ENCODE measurements at regions not wholly inside any gene's neighbourhood (a gene's known extent, or its start where the extent isn't known, plus 50 kb on each side); places are given as distances from the start of the nearest gene placed in this dataset.

DNA sequence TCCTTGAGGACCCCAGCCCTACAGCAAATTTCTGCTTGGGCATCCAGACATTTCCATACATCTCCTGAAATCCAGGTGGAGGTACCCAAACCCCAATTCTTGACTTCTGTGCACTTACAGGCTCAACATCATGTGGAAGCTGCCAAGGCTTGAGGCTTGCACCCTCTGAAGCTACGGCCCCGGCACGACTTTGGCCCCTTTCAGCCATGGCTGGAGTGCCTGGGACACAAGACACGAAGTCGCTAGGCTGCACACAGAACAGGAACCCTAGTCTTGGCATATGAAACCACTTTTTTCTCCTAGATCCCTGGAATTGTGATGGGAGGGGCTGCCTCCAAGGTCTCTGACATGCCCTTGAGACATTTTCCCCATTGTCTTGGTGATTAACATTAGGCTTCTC, 1417.7 kb downstream of the ARAP2 start:
- no peaks in the 10 kb centered on the region for H3K9me3 ChIP-seq (replicated peaks in 1 of 3)
- intact Hi-C loops (cut with DNase I), result no loop called here
- no peaks in the 10 kb centered on the region for H3K4me1 ChIP-seq (replicated peaks in 1 of 2)
- H3K4me3 ChIP-seq, result no peak overlapping the region
- H3K27ac ChIP-seq, result no peak overlapping the region
- H3K27me3 ChIP-seq, result no peaks in the 10 kb centered on the region
- DNase-seq, result no peak
- no peaks in the 10 kb centered on the region for H3K36me3 ChIP-seq (replicated peaks in 1 of 2)
- WGBS, 4 donors, result 86 to 96% (median 89%) methylated on average over 4 to 5 of the region's 5 CpGs; no CpG with 5 or more reads in 1 of the 4 donors
- TF ChIP-seq POLR2A (IDR thresholded peaks at IDR 0.05), result no peak
- TF ChIP-seq, protein P1, sequence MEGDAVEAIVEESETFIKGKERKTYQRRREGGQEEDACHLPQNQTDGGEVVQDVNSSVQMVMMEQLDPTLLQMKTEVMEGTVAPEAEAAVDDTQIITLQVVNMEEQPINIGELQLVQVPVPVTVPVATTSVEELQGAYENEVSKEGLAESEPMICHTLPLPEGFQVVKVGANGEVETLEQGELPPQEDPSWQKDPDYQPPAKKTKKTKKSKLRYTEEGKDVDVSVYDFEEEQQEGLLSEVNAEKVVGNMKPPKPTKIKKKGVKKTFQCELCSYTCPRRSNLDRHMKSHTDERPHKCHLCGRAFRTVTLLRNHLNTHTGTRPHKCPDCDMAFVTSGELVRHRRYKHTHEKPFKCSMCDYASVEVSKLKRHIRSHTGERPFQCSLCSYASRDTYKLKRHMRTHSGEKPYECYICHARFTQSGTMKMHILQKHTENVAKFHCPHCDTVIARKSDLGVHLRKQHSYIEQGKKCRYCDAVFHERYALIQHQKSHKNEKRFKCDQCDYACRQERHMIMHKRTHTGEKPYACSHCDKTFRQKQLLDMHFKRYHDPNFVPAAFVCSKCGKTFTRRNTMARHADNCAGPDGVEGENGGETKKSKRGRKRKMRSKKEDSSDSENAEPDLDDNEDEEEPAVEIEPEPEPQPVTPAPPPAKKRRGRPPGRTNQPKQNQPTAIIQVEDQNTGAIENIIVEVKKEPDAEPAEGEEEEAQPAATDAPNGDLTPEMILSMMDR (IDR thresholded peaks at IDR 0.05), result no peak

DNA sequence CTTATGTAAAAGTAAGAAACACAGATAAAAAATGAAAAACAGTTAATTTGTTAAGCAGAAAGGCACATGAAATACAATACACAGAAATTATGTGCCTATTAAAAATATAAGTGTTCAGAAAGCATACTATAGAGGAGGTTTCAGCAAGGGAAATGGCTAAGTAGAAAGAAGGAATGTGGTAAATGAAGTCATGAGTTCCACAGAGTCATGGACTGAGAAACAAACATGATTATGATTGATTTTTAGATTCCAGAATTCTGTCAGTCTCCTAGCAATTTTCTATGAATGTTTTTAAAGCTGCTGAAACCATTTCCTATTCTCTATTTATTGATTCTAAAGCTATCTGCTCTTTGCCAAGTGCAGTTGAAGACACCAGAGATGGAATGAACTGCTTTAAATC, 1398.4 kb downstream of the ARAP2 start:
- Histone ChIP-seq H3K27me3 (no peaks in the 10 kb centered on the region), H3K27ac (no peak overlapping the region), H3K9me3 (replicated peaks in 1 of 3) (no peaks in the 10 kb centered on the region), H3K4me3 (no peak overlapping the region), H3K36me3 (replicated peaks in 1 of 2) (no peaks in the 10 kb centered on the region), H3K4me1 (replicated peaks in 1 of 2) (no peaks in the 10 kb centered on the region)
- intact Hi-C loops (cut with DNase I), result no loop called here
- TF ChIP-seq POLR2A (IDR thresholded peaks at IDR 0.05), result no peak
- TF ChIP-seq, protein P1 (IDR thresholded peaks at IDR 0.05), result no peak
- no peak for DNase-seq

DNA sequence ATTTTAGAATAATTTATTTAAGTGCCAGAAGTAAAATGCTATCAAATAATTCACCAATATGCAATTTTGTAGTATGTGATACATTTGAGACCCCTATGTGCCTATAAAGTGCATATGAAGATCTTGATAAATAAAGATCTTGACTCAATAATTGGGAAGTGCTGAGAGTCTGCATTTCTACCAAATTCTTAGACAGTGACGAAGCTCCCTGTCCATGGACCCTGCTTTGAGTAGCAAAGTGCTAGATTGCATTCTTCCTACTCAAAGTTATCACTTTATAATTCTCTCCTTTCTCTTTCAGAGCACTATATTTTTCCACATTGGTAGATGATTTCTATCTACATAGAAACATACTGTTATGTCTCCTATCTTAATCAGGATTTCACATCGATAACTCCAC, 1393.9 kb downstream of the ARAP2 start:
- DNase-seq, result no peak
- Histone ChIP-seq H3K4me3 (no peak overlapping the region), H3K36me3 (replicated peaks in 1 of 2) (no peaks in the 10 kb centered on the region), H3K27me3 (no peaks in the 10 kb centered on the region), H3K27ac (no peak overlapping the region), H3K9me3 (replicated peaks in 1 of 3) (no peaks in the 10 kb centered on the region), H3K4me1 (replicated peaks in 1 of 2) (no peaks in the 10 kb centered on the region)
- TF ChIP-seq, protein P1 (IDR thresholded peaks at IDR 0.05), result no peak
- TF ChIP-seq POLR2A (IDR thresholded peaks at IDR 0.05), result no peak
- WGBS, 4 donors, result 58 to 77% (median 68%) methylated on average over 2 of the region's 2 CpGs
- intact Hi-C loops (cut with DNase I), result no loop called here

DNA sequence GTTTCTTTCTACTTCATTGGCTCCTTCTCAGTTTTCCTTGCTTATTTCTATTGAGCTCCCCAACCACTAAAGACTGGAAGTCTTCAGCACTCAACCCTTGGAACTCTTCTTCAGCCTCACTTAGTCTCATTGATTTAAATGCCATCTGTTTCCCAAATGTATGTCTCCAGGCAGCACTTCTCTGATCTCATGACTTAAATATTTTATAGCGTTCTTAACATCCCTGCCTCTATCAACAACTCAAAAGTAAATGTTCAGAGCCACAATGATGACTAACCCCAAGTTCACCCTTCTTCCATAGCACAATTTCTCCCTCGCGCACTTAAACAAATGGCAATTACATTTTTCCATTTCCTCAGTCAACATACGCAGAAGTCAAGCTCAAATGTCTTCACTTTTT, 1393.3 kb downstream of the ARAP2 start:
- no peaks in the 10 kb centered on the region for H3K27me3 ChIP-seq
- no peak for DNase-seq
- TF ChIP-seq, protein P1 (IDR thresholded peaks at IDR 0.05), result no peak
- TF ChIP-seq POLR2A (IDR thresholded peaks at IDR 0.05), result no peak
- intact Hi-C loops (cut with DNase I), result no loop called here
- H3K4me3 ChIP-seq, result no peak overlapping the region
- H3K27ac ChIP-seq, result no peak overlapping the region
- no peaks in the 10 kb centered on the region for H3K4me1 ChIP-seq (replicated peaks in 1 of 2)
- no peaks in the 10 kb centered on the region for H3K36me3 ChIP-seq (replicated peaks in 1 of 2)
- no peaks in the 10 kb centered on the region for H3K9me3 ChIP-seq (replicated peaks in 1 of 3)
- WGBS, 4 donors, result 54 to 66% (median 55%) methylated on average over 3 to 4 of the region's 4 CpGs

Data from adrenal gland (tissue), 9 donors.